SW480 (cell line): ENCODE measurements at regions not wholly inside any gene's neighbourhood (a gene's known extent, or its start where the extent isn't known, plus 50 kb on each side); places are given as distances from the start of the nearest gene placed in this dataset.
"Not testable (repeated sequence)": the region's sequence is repeated elsewhere in the genome, so short reads cannot be mapped to it uniquely, and the experiment has no call there.

Source experiments
- DNase-seq: peaks from one replicate; pipeline ENCODE4 v3.0.0-alpha.2; 2016; ENCODE audit warnings: low spot score

GRCh38 chr6:20341564-20341963 lies 60.1 kb upstream of the E2F3 start:
- DNase-seq = no peak

GRCh38 chr6:20346948-20347347 lies 54.7 kb upstream of the E2F3 start:
- not testable (repeated sequence) for DNase-seq

GRCh38 chr6:20348041-20348440 lies 53.6 kb upstream of the E2F3 start:
- DNase-seq = no peak

GRCh38 chr6:20349225-20349624 lies 52.5 kb upstream of the E2F3 start:
- no peak for DNase-seq

GRCh38 chr6:20350215-20350614 lies 51.5 kb upstream of the E2F3 start:
- DNase-seq = no peak

GRCh38 chr6:20351534-20351933 lies 50.1 kb upstream of the E2F3 start:
- DNase-seq = no peak
